Cardiac muscle cell (in vitro differentiated cells and primary cell): ENCODE measurements at regions not wholly inside any gene's neighbourhood (a gene's known extent, or its start where the extent isn't known, plus 50 kb on each side); places are given as distances from the start of the nearest gene placed in this dataset.

Source experiments
- DNase-seq, 2 donors: peaks; one replicate each; pipeline versions ENCODE4 v3.0.0 to v3.0.0-alpha.2; 2010 to 2017; ENCODE audit warnings: low read depth in 1 of 2, low spot score in 1 of 2
- H3K27ac ChIP-seq: fragments of 200-600 bp; sonication (generic); 2 replicates; pipeline ENCODE4 v1.5.1; 2016
- H3K27me3 ChIP-seq: fragments of 200-600 bp; sonication (generic); 2 replicates; pipeline ENCODE4 v1.6.0; 2016; ENCODE audit warnings: control low read depth
- H3K36me3 ChIP-seq: fragments of 200-600 bp; sonication (generic); 2 replicates; pipeline ENCODE4 v1.5.1; 2016; ENCODE audit warnings: control low read depth
- H3K4me1 ChIP-seq: fragments of 200-600 bp; sonication (generic); 2 replicates; pipeline ENCODE4 v1.8.1; 2017; ENCODE audit warnings: low read depth, mild to moderate bottlenecking, mixed run types
- H3K4me3 ChIP-seq: fragments of 200-600 bp; sonication (generic); 2 replicates; pipeline ENCODE4 v1.5.1; 2016; ENCODE audit warnings: mild to moderate bottlenecking
- H3K9me3 ChIP-seq: fragments of 200-600 bp; sonication (generic); 2 replicates; pipeline ENCODE4 v1.5.1; 2017; ENCODE audit warnings: low read depth, mild to moderate bottlenecking, control low read depth
- TF ChIP-seq, protein P1 (sequence below): IDR thresholded peaks from 2 replicates; pipeline ENCODE4 v1.5.1; 2012; ENCODE audit warnings: low read depth, mild to moderate bottlenecking, low read length

DNA sequence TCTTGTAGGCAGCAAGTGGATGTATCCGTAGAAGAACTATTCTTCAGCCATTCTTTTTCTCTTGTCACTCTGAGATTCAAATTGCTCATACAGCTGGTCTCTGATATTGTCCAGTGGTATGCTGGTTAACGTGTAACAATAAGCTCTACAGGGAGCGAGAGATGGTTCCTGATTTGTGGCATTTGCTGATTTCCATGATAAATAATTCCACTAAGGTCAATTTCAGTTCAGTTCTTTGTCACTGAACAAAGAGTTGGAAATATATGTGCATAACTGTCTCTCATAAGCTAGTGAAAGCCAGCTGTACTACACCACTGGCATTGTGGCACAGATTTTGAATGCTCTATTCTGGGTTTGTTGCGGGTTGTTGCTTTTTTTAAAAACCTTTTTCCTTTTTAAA is 131.7 kb downstream of the MTHFS start:
- no peak overlapping the region for H3K4me3 ChIP-seq

DNA sequence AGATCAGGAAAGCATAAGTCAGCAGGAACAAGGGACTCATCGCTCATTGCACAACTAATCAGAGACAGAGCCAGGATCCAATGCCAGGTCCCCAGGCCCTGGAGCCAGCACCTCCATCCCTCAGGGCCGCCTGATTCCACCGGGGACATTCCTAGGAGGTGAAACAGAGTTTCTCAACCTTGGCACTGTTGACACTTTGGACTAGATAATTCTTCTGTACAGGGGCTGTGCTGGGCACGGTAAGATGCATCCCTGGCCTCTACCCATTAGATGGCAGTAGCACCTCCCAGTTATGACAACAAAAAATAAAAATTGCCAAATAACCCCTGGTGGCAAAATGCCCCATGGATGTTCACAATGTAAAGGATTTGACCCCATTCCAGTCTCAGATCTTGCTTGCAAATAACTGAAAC is 127.7 kb downstream of the MTHFS start:
- TF ChIP-seq, protein P1, sequence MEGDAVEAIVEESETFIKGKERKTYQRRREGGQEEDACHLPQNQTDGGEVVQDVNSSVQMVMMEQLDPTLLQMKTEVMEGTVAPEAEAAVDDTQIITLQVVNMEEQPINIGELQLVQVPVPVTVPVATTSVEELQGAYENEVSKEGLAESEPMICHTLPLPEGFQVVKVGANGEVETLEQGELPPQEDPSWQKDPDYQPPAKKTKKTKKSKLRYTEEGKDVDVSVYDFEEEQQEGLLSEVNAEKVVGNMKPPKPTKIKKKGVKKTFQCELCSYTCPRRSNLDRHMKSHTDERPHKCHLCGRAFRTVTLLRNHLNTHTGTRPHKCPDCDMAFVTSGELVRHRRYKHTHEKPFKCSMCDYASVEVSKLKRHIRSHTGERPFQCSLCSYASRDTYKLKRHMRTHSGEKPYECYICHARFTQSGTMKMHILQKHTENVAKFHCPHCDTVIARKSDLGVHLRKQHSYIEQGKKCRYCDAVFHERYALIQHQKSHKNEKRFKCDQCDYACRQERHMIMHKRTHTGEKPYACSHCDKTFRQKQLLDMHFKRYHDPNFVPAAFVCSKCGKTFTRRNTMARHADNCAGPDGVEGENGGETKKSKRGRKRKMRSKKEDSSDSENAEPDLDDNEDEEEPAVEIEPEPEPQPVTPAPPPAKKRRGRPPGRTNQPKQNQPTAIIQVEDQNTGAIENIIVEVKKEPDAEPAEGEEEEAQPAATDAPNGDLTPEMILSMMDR, result peak; percentile 40
- no peaks in the 10 kb centered on the region for H3K4me1 ChIP-seq
- H3K27ac ChIP-seq, result no peak overlapping the region
- H3K36me3 ChIP-seq, result no peaks in the 10 kb centered on the region
- H3K9me3 ChIP-seq, result no peaks in the 10 kb centered on the region
- peak; percentile 8 to 18 for DNase-seq
- no peaks in the 10 kb centered on the region for H3K27me3 ChIP-seq
- H3K4me3 ChIP-seq, result no peak overlapping the region

More for the DNA sequence above, 131.7 kb downstream of the MTHFS start:
- Histone ChIP-seq H3K36me3 (no peaks in the 10 kb centered on the region), H3K9me3 (no peaks in the 10 kb centered on the region), H3K4me1 (no peaks in the 10 kb centered on the region), H3K27ac (no peak overlapping the region), H3K27me3 (no peaks in the 10 kb centered on the region)
- TF ChIP-seq, protein P1, result no peak
- no peak for DNase-seq

DNA sequence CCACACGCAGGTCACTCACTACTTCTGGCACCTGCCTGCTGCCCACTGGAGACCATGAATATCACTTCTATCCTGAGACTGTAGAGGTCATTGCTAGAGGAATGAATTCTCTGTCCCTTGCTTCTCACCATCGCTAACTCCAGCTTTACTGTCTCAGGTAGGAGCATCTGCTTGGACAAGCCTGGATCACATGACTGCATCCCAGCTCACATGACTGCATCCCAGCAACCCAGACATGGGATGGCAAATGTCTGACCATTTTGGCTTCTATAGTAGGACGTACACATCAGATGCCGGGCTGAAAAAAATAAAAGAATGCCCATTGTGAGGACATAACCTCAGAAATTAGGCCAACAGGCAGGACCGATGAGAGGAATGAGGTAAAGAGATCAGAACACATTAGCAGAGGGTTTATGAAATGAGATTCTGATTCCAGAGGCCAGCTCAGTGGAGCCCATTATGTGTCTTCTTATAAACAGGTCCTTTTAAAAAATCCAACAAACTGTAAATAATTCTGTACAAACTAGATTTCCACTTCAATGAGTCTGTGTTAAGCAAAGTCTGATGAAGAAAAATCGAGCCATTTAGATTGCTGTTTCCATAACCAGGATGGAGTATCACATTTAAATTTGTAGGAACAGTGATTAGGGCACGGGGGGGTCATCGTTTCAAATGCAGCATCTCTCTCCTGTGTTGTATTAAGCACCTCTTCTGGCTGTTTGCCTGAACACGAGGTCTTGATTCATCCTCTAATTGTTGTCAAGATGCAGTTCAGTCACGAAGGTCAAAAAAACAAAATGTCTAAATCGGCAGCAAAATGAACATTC is 126.7 kb downstream of the MTHFS start:
- H3K27ac ChIP-seq, result no peak overlapping the region
- no peak overlapping the region for H3K4me3 ChIP-seq
- H3K27me3 ChIP-seq, result no peaks in the 10 kb centered on the region
- H3K9me3 ChIP-seq, result no peaks in the 10 kb centered on the region
- TF ChIP-seq, protein P1, result no peak
- no peaks in the 10 kb centered on the region for H3K4me1 ChIP-seq
- no peak for DNase-seq
- H3K36me3 ChIP-seq, result no peaks in the 10 kb centered on the region

DNA sequence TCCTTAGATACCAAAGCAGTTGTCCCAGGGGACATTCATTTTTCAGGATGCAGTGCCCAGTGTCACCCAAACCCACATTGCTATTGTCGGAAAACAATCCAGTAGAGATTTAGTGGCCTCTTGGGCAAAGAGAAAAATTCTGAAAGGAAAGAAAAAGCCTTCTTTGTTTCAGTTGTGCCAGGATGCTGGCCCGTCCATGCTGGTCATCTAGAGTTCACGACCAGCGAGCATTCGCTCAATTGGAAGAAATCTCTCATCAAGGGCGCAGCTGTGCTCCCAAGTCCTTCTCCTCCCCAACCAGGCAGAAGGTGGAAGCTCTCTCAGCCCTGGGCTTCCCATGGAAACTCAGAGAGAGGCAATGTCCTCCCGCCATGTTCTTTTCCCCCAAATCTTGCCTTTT is 123.7 kb downstream of the MTHFS start:
- no peak overlapping the region for H3K27ac ChIP-seq
- H3K27me3 ChIP-seq, result no peaks in the 10 kb centered on the region
- no peak overlapping the region for H3K4me3 ChIP-seq
- no peaks in the 10 kb centered on the region for H3K9me3 ChIP-seq
- DNase-seq, result no peak
- H3K36me3 ChIP-seq, result no peaks in the 10 kb centered on the region
- TF ChIP-seq, protein P1, result no peak
- H3K4me1 ChIP-seq, result no peaks in the 10 kb centered on the region

DNA sequence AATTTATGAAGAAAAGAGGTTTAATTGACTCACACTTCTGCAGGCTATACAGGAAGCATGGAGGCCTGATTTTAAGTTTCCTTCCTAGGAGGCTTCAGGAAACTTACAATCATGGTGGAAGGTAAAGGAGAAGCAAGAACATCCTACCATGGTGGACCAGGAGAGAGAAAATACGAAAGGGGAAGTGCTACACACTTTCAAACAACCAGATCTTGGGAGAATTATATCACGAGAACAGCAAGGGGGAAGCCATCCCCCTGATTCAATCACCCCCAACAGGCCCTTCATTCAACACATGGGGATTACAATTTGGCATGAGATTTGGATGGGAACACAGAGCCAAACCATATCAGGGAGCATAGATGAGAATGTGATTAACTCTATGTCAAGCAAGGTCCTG is 121.0 kb downstream of the MTHFS start:
- H3K4me1 ChIP-seq, result no peaks in the 10 kb centered on the region
- no peaks in the 10 kb centered on the region for H3K9me3 ChIP-seq
- TF ChIP-seq, protein P1, result no peak
- H3K4me3 ChIP-seq, result no peak overlapping the region
- H3K27ac ChIP-seq, result no peak overlapping the region
- no peaks in the 10 kb centered on the region for H3K27me3 ChIP-seq
- no peak for DNase-seq
- H3K36me3 ChIP-seq, result no peaks in the 10 kb centered on the region
